Pancreas (tissue), 10 donors: ENCODE measurements at regions not wholly inside any gene's neighbourhood (a gene's known extent, or its start where the extent isn't known, plus 50 kb on each side); places are given as distances from the start of the nearest gene placed in this dataset.

Experiments
- ATAC-seq, 4 donors: fragments of 200-7000 bp; cut with Tn5 transposase; one replicate each; pipeline versions ENCODE4 v1.8.0 to v1.9.1; 2020; ENCODE audit warnings: mild to moderate bottlenecking in 4 of 4, moderate library complexity in 4 of 4
- DNase-seq, 6 donors: peaks; one replicate each; pipeline ENCODE4 v3.0.0-alpha.2; 2020
- FAIRE-seq: peaks from 2 replicates; lab custom pipeline; 2012; peaks lifted over from hg19 to GRCh38; lab: Jason Lieb, UNC
- H3K27ac ChIP-seq, 4 donors: fragments of 200-600 bp; sonication (generic); 1 replicate in 3 of 4; 2 replicates in 1 of 4; pipeline versions ENCODE4 v1.5.0 to v1.8.0; 2020
- H3K27me3 ChIP-seq, 4 donors: fragments of 200-600 bp; one replicate each; pipeline ENCODE4 v1.8.0; 2021
- H3K36me3 ChIP-seq, 3 donors: fragments of 200-600 bp; sonication (generic) in 1 of 3; one replicate each; pipeline versions ENCODE4 v1.5.0 to v1.8.0; 2020 to 2021
- H3K4me1 ChIP-seq, 3 donors: fragments of 200-600 bp; one replicate each; pipeline ENCODE4 v1.8.0; 2021
- H3K4me3 ChIP-seq, 4 donors: fragments of 200-600 bp; sonication (generic) in 2 of 4; one replicate each; pipeline versions ENCODE4 v1.5.0 to v1.8.0; 2020 to 2021
- H3K9me3 ChIP-seq, 4 donors: fragments of 200-600 bp; one replicate each; pipeline ENCODE4 v1.8.0; 2021
- CTCF ChIP-seq, 4 donors: fragments of 200-600 bp; sonication (generic) in 3 of 4; IDR thresholded peaks; one replicate each; pipeline versions ENCODE4 v1.5.0 to v1.8.0; 2021; ENCODE audit warnings: antibody characterized with exemption in 4 of 4
- WGBS, 2 donors: extraction: QIAGEN DNeasy Blood & Tissue Kit; methylation state at CpG; one replicate each; pipeline ENCODE4 v1.1.7; 2013; 5-methylcytosine and 5-hydroxymethylcytosine counted together
- intact Hi-C, 3 donors: fragments of 100-400 bp; cut with DNase I; formaldehyde crosslinking; loops; one replicate each; pipeline versions ENCODE4 v1.11.1 to v1.14.2; 2022
- donor health status: healthy with polysubstance abuse.
- donor health status: DM: no; HTN: no; CAD: no; lungs with moderate emphysema.
- donor health status: DM: no; HTN: no; CAD: no.
- donor health status: control.
- donor health status: control.
- donor health status: Bipolar disorder and iron deficiency.
- donor health status: DM: yes; HTN: yes; CAD: no.
- donor health status: DM: no; HTN: no; CAD: no.
- donor health status: DM: no; HTN: no; CAD: no.
- donor health status: DM: yes; HTN: yes; CAD: no.

- Histone ChIP-seq H3K4me1 (peaks cover 0 to 17% (median 10%) of the 10 kb centered on the region in 3 donors), H3K27ac (peak overlapping the region in 2 of 4 donors; percentile 19 to 57), H3K27me3 (no peaks in the 10 kb centered on the region), H3K36me3 (no peaks in the 10 kb centered on the region), H3K9me3 (no peaks in the 10 kb centered on the region), H3K4me3 (no peak overlapping the region)
- peak; percentile 78 to 92 (median 86) for ATAC-seq
- peak in 4 of 6 donors; percentile 33 to 75 (median 56) for DNase-seq
- intact Hi-C loops, result no loop called here
- WGBS, 2 donors, result 22 to 27% methylated on average over 4 of the region's 4 CpGs
- FAIRE-seq, result no peak
- TF ChIP-seq CTCF (IDR thresholded peaks at IDR 0.05), result no peak
Observed at GRCh38 chr4:14829795-14830194, 172.5 kb upstream of the CPEB2 start.

DNA sequence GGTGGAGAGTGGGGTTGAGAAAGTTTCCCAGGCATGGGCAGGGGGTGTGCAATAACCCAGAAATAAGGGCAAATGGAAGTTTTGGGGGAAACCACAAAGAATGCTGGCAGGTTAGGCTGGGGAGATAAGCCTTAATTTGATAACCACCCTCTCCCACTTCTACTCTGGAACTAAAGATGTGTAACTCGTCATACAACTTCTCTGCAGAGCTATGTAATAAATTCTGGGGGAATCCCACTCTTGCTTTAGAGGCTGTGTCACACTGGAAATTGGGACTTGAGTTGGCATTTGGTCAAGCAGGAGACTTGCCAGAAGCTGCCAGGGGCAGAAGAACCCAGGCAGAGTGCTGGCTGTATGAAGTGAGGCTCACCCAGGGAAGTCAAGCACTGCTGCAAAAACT, 170.9 kb upstream of the CPEB2 start:
- TF ChIP-seq CTCF (IDR thresholded peaks at IDR 0.05), result no peak
- H3K9me3 ChIP-seq, result no peaks in the 10 kb centered on the region
- H3K36me3 ChIP-seq, result no peaks in the 10 kb centered on the region
- H3K4me3 ChIP-seq, result no peak overlapping the region
- intact Hi-C loops, result no loop called here
- FAIRE-seq (no peak), ATAC-seq (peak in 2 of 4 donors; percentile 35 to 43), DNase-seq (peak in 3 of 6 donors; percentile 22 to 41 (median 24))
- WGBS, 2 donors, result 22 to 25% methylated on average over 1 of the region's 1 CpG
- H3K4me1 ChIP-seq, result peaks cover 0 to 17% (median 10%) of the 10 kb centered on the region in 3 donors
- H3K27ac ChIP-seq, result peak overlapping the region in 1 of 4 donors; percentile 34
- H3K27me3 ChIP-seq, result no peaks in the 10 kb centered on the region

- intact Hi-C loops, result no loop called here
- FAIRE-seq, result no peak
- Histone ChIP-seq H3K4me1 (peaks cover 0 to 17% (median 10%) of the 10 kb centered on the region in 3 donors), H3K27me3 (no peaks in the 10 kb centered on the region), H3K36me3 (no peaks in the 10 kb centered on the region), H3K9me3 (no peaks in the 10 kb centered on the region), H3K27ac (no peak overlapping the region), H3K4me3 (no peak overlapping the region)
- WGBS, 2 donors, result 89 to 90% methylated on average over 5 of the region's 5 CpGs
- no peak for TF ChIP-seq CTCF (IDR thresholded peaks at IDR 0.05)
- DNase-seq, result no peak
- ATAC-seq, result no peak
Observed at GRCh38 chr4:14833053-14833452, 169.2 kb upstream of the CPEB2 start.

- Histone ChIP-seq H3K27me3 (no peaks in the 10 kb centered on the region), H3K27ac (no peak overlapping the region), H3K4me1 (peaks cover 0 to 11% (median 4%) of the 10 kb centered on the region in 3 donors), H3K4me3 (no peak overlapping the region), H3K9me3 (no peaks in the 10 kb centered on the region), H3K36me3 (no peaks in the 10 kb centered on the region)
- no peak for DNase-seq
- TF ChIP-seq CTCF (IDR thresholded peaks at IDR 0.05), result no peak
- WGBS, 2 donors, result 55 to 68% methylated on average over 1 of the region's 1 CpG
- intact Hi-C loops, result no loop called here
- FAIRE-seq, result no peak
- ATAC-seq, result no peak
Observed at GRCh38 chr4:14834382-14834781, 167.9 kb upstream of the CPEB2 start.

DNA sequence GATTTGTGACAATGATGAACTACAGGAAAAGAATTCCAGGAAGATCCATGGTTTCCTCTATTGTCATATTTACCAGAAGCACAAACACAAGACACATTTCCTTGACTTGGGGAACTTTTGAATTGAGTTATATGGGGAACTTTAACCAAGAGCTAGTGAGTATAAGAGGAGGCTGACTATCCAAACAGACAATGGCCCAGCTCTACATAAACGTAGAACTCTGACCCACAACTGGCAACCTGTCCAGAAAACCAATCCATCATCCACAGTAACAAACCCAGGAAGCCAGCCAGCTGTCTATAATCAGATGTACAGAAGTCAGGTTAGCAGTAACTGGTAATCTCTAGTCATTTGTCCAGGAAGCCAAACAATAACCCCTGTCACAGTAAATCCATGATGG, 167.0 kb upstream of the CPEB2 start:
- ATAC-seq (no peak), DNase-seq (no peak), FAIRE-seq (no peak)
- Histone ChIP-seq H3K27ac (no peak overlapping the region), H3K4me3 (no peak overlapping the region), H3K36me3 (no peaks in the 10 kb centered on the region), H3K4me1 (peaks cover 0 to 6% (median 4%) of the 10 kb centered on the region in 3 donors), H3K27me3 (no peaks in the 10 kb centered on the region), H3K9me3 (no peaks in the 10 kb centered on the region)
- TF ChIP-seq CTCF (IDR thresholded peaks at IDR 0.05), result no peak
- intact Hi-C loops, result no loop called here
- WGBS, 2 donors, result 14 to 20% methylated on average over 1 of the region's 1 CpG
